Heart right ventricle (tissue), 16 donors: ENCODE measurements at regions not wholly inside any gene's neighbourhood (a gene's known extent, or its start where the extent isn't known, plus 50 kb on each side); places are given as distances from the start of the nearest gene placed in this dataset.
"Not testable (repeated sequence)": the region's sequence is repeated elsewhere in the genome, so short reads cannot be mapped to it uniquely, and the experiment has no call there.

Source experiments
- ATAC-seq, 8 donors: fragments of 200-7000 bp; cut with Tn5 transposase; one replicate each; pipeline ENCODE4 v1.9.1; 2020; ENCODE audit warnings: mild to moderate bottlenecking in 8 of 8, moderate library complexity in 8 of 8, moderate number of reproducible peaks in 1 of 8
- DNase-seq, 2 donors: peaks; one replicate each; pipeline ENCODE4 v3.0.0-alpha.2; 2020
- H3K27ac ChIP-seq, 10 donors: fragments of 200-600 bp; sonication (generic) in 2 of 10; one replicate each; pipeline versions ENCODE4 v1.5.0 to v1.8.0; 2020 to 2022; ENCODE audit warnings: mild to moderate bottlenecking in 3 of 10
- H3K27me3 ChIP-seq, 7 donors: fragments of 200-600 bp; one replicate each; pipeline ENCODE4 v1.8.0; 2021 to 2022; ENCODE audit warnings: mild to moderate bottlenecking in 2 of 7
- H3K36me3 ChIP-seq, 9 donors: fragments of 200-600 bp; sonication (generic) in 1 of 9; one replicate each; pipeline versions ENCODE4 v1.5.0 to v1.8.0; 2020 to 2022; ENCODE audit warnings: mild to moderate bottlenecking in 2 of 9
- H3K4me1 ChIP-seq, 9 donors: fragments of 200-600 bp; sonication (generic) in 1 of 9; one replicate each; pipeline versions ENCODE4 v1.5.0 to v1.8.0; 2020 to 2022; ENCODE audit warnings: mild to moderate bottlenecking in 4 of 9
- H3K4me3 ChIP-seq, 10 donors: fragments of 200-600 bp; sonication (generic) in 2 of 10; one replicate each; pipeline versions ENCODE4 v1.5.0 to v1.8.0; 2020 to 2022; ENCODE audit warnings: mild to moderate bottlenecking in 7 of 10, moderate library complexity in 2 of 10
- H3K9me3 ChIP-seq, 11 donors: fragments of 200-600 bp in 10 of 11; sonication (generic) in 2 of 11; one replicate each; pipeline versions ENCODE4 v1.5.0 to v1.8.0; 2013 to 2022; ENCODE audit warnings: mild to moderate bottlenecking in 2 of 11, control low read depth in 1 of 11, moderate library complexity in 1 of 11
- CTCF ChIP-seq, 9 donors: fragments of 200-600 bp; sonication (generic) in 2 of 9; IDR thresholded peaks; one replicate each; pipeline versions ENCODE4 v1.5.0 to v1.8.0; 2021 to 2022; ENCODE audit warnings: antibody characterized with exemption in 9 of 9, mild to moderate bottlenecking in 5 of 9, moderate library complexity in 1 of 9
- WGBS, 2 donors: extraction: QIAGEN DNeasy Blood & Tissue Kit; methylation state at CpG; one replicate each; pipeline ENCODE4 v1.1.7; 2013; ENCODE audit warnings: inconsistent platforms in 1 of 2; 5-methylcytosine and 5-hydroxymethylcytosine counted together
- intact Hi-C, 10 donors: fragments of 100-400 bp; cut with DNase I; formaldehyde crosslinking; loops; one replicate each; pipeline versions ENCODE4 v1.11.1 to v1.14.2; 2022
- donor health status: Arrhythmogenic right ventricular cardiomyopathy.
- donor health status: ischemic (EF 13 %, LVEDD 7.1; RV severe dilation, severe dysfunction).
- donor health status: healthy with polysubstance abuse.
- donor health status: DM: no; HTN: yes; CAD: no.
- donor health status: DM: no; HTN: no; CAD: no.
- donor health status: ischemic (EF 25% LVEDD 6.9; RV normal size, moderate dysfunction).
- donor health status: ischemic (EF 25% LVEDD 5.7; RV mildly dilated, moderate dysfunction).
- donor health status: healthy.
- donor health status: DM: yes; HTN: yes; CAD: no.
- donor health status: Ischemic cardiomyopathy.
- donor health status: ischemic (EF 35%, LVEDD 5.7; RV mildly dilated, moderate dysfunction).
- donor health status: nonischemic (EF 11% LVEDD 7.7; RV severe dilation, severe dysfunction).
- donor health status: DM: yes; HTN: yes; CAD: no.
- donor health status: PGD.
- donor health status: ischemic (EF 29% LVEDD 5.4; RV normal size, mild dysfunction).
- donor health status: nonischemic (EF 23%, LVEDD 6.1; RV moderate dilation, normal function).

DNA sequence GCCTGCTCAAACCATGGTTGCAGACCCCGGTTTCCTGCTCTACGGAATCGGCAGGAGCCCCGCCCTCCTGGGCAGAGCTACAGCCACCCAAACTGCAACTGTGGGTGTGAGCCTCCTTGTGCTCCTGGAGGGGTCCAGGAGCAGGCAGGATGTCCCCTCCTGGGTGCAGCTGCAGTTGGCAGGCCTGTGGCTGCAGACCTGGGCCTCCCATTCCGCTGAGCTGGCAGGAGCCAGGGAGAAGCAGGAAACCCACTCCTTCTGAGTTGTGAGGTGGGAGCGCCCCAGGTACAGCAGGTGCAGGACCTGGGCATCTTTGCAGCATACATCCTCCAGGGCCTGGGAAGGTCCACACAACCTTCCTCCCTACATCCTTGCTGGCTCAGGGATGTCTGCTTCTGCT, 578.7 kb upstream of the USP24 start:
- ATAC-seq, result no peak
- intact Hi-C loops, result no loop called here

DNA sequence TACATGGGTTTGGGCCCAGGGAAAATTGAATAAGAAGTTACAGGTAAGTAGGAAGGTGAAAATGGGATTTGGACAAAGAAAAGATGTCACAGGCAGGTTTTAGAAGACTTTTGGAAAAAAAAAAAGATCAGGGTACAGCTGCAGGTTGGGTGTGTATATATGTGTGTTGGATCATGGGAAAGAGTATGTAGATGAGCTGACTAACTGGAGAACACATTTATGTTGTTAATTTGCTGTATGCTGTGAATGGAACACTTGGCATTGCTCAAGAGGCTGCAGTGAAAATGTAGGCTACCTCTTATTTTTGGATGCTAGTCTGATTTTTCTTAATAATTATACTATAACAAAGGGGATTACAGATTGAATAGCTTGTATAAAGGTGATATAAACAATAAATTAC, 577.7 kb upstream of the USP24 start:
- Histone ChIP-seq H3K27me3 (no peaks in the 10 kb centered on the region), H3K27ac (no peak overlapping the region), H3K9me3 (peaks cover 0 to 11% (median 0%) of the 10 kb centered on the region in 11 donors), H3K4me3 (no peak overlapping the region), H3K4me1 (no peaks in the 10 kb centered on the region), H3K36me3 (no peaks in the 10 kb centered on the region)
- no peak for TF ChIP-seq CTCF (IDR thresholded peaks at IDR 0.05)
- DNase-seq (no peak), ATAC-seq (no peak)
- intact Hi-C loops, result no loop called here

More for the DNA sequence above, 578.7 kb upstream of the USP24 start:
- Histone ChIP-seq H3K27ac (no peak overlapping the region), H3K4me1 (no peaks in the 10 kb centered on the region), H3K27me3 (no peaks in the 10 kb centered on the region), H3K9me3 (peaks cover 0 to 17% (median 0%) of the 10 kb centered on the region in 11 donors), H3K36me3 (no peaks in the 10 kb centered on the region), H3K4me3 (no peak overlapping the region)
- no peak for TF ChIP-seq CTCF (IDR thresholded peaks at IDR 0.05)
- 92 to 93% methylated on average over 6 of the region's 6 CpGs for WGBS, 2 donors
- no peak for DNase-seq

GRCh38 chr1:55789466-55789865, 574.3 kb upstream of the USP24 start:
- Histone ChIP-seq H3K27me3 (no peaks in the 10 kb centered on the region), H3K27ac (no peak overlapping the region), H3K4me3 (no peak overlapping the region), H3K36me3 (no peaks in the 10 kb centered on the region), H3K4me1 (no peaks in the 10 kb centered on the region), H3K9me3 (peaks cover 0 to 10% (median 0%) of the 10 kb centered on the region in 11 donors)
- intact Hi-C loops, result no loop called here
- TF ChIP-seq CTCF (IDR thresholded peaks at IDR 0.05), result no peak
- 97 to 98% methylated on average over 1 of the region's 1 CpG for WGBS, 2 donors
- DNase-seq, result no peak
- no peak for ATAC-seq

DNA sequence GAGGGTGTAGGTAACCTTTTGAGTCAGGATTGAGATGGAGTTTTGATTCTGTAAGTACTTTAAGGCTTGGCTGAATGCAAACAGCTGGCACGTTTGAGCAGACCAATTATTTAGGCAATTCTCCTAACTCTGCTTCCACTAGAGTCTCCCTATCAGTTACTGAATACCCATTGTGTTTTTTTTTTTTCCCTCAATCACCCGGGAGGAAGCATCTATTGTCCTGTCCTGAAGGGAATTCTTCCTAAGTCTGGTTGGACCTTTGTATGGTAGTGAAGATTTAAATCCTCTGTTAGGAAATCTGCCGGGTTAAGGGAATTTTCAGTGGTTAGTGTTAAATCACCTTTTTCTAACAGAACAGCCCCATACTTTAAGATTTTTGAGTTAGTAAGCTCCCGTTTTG, 571.2 kb upstream of the USP24 start:
- no peak overlapping the region for H3K27ac ChIP-seq
- DNase-seq (no peak), ATAC-seq (no peak)
- H3K4me3 ChIP-seq, result no peak overlapping the region
- no peaks in the 10 kb centered on the region for H3K27me3 ChIP-seq
- intact Hi-C loops, result no loop called here
- no peaks in the 10 kb centered on the region for H3K36me3 ChIP-seq
- TF ChIP-seq CTCF (IDR thresholded peaks at IDR 0.05), result no peak
- H3K4me1 ChIP-seq, result peaks cover 0 to 7% (median 0%) of the 10 kb centered on the region in 9 donors
- H3K9me3 ChIP-seq, result peaks cover 0 to 10% (median 0%) of the 10 kb centered on the region in 11 donors
- 58 to 64% methylated on average over 4 of the region's 4 CpGs for WGBS, 2 donors

DNA sequence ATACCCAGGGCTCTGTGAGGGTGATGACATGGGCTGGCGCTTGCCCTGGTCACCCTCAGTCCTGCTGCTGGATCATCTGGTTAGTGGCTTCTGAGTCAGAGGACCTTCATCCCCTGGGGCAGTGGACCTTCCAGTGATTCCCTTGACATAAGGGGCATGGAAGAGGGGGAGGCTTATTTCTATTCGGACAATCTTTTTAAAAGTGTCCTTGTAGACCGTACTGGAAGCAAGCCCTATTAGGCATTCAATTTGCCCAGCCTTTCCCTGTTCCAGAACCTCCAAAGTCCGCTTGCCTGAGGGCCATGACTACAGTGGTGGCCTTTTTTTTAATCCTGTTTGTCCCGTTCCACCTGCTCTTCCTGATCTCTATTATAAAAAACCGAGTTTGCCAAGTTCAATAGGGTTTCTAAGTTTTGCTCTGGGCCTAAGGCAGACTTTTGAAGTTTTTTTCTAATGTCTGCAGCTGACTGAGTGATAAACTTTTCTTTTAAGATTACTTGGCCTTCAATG, 569.8 kb upstream of the USP24 start:
- WGBS, 2 donors, result 86 to 96% methylated on average over 6 of the region's 6 CpGs
- intact Hi-C loops, H3K27me3 ChIP-seq, H3K9me3 ChIP-seq, H3K36me3 ChIP-seq, H3K4me1 ChIP-seq, DNase-seq, H3K27ac ChIP-seq, ATAC-seq, H3K4me3 ChIP-seq: not testable (repeated sequence)
